Astrocyte (in vitro differentiated cells and primary cell): ENCODE measurements at regions not wholly inside any gene's neighbourhood (a gene's known extent, or its start where the extent isn't known, plus 50 kb on each side); places are given as distances from the start of the nearest gene placed in this dataset.

Experiments
- DNase-seq: peaks from one replicate; pipeline ENCODE4 v3.0.0-alpha.2; 2010; ENCODE audit warnings: low read depth
- FAIRE-seq: peaks from 2 replicates; lab custom pipeline; 2011; peaks lifted over from hg19 to GRCh38; lab: Jason Lieb, UNC
- H2AFZ ChIP-seq: 2 replicates; pipeline ENCODE4 v1.6.0; 2012; ENCODE audit warnings: low read depth, low read length, inconsistent platforms
- H3K27ac ChIP-seq: 2 replicates; pipeline ENCODE4 v1.5.1; 2011; ENCODE audit warnings: low read depth, low read length, inconsistent platforms
- H3K27me3 ChIP-seq: 2 replicates; pipeline ENCODE4 v1.6.0; 2011; ENCODE audit warnings: low read length, inconsistent platforms; ENCODE audit not compliant: insufficient read depth
- H3K36me3 ChIP-seq: 2 replicates; pipeline ENCODE4 v1.5.1; 2011; ENCODE audit warnings: low read length, inconsistent platforms; ENCODE audit not compliant: insufficient read depth
- H3K4me1 ChIP-seq: 2 replicates; pipeline ENCODE4 v1.5.1; 2011; ENCODE audit warnings: low read length, inconsistent platforms; ENCODE audit not compliant: insufficient read depth
- H3K4me2 ChIP-seq: 2 replicates; pipeline ENCODE4 v1.6.0; 2012; ENCODE audit warnings: low read length, inconsistent platforms
- H3K4me3 ChIP-seq: 2 replicates; pipeline ENCODE4 v1.5.1; 2011; ENCODE audit warnings: low read depth, mild to moderate bottlenecking, low read length, inconsistent platforms; ENCODE audit not compliant: insufficient read depth
- H3K79me2 ChIP-seq: 2 replicates; pipeline ENCODE4 v1.6.0; 2012; ENCODE audit warnings: mild to moderate bottlenecking, low read length, inconsistent platforms; ENCODE audit not compliant: insufficient read depth
- H3K9ac ChIP-seq: 2 replicates; pipeline ENCODE4 v1.6.0; 2012; ENCODE audit warnings: mild to moderate bottlenecking, low read length, inconsistent platforms
- H3K9me3 ChIP-seq: 2 replicates; pipeline ENCODE4 v1.5.1; 2012; ENCODE audit warnings: low read depth, mild to moderate bottlenecking, low read length, inconsistent platforms; ENCODE audit not compliant: insufficient read depth
- H4K20me1 ChIP-seq: 2 replicates; pipeline ENCODE4 v1.6.0; 2012; ENCODE audit warnings: low read length, inconsistent platforms; ENCODE audit not compliant: insufficient read depth
- H3K27ac Mint-ChIP-seq: one replicate; pipeline ENCODE4 v1.8.0; 2021; ENCODE audit warnings: mild to moderate bottlenecking, mixed read lengths; ENCODE audit not compliant: unreplicated experiment
- H3K27me3 Mint-ChIP-seq: one replicate; pipeline ENCODE4 v1.8.0; 2021; ENCODE audit warnings: low read depth, mixed read lengths; ENCODE audit not compliant: unreplicated experiment
- H3K36me3 Mint-ChIP-seq: one replicate; pipeline ENCODE4 v1.8.0; 2021; ENCODE audit warnings: low read depth, mixed read lengths; ENCODE audit not compliant: unreplicated experiment
- H3K4me1 Mint-ChIP-seq: one replicate; pipeline ENCODE4 v1.8.0; 2021; ENCODE audit warnings: low read depth, mixed read lengths; ENCODE audit not compliant: unreplicated experiment
- H3K4me3 Mint-ChIP-seq: one replicate; pipeline ENCODE4 v1.8.0; 2021; ENCODE audit warnings: mild to moderate bottlenecking, moderate library complexity, mixed read lengths; ENCODE audit not compliant: unreplicated experiment
- H3K9me3 Mint-ChIP-seq: one replicate; pipeline ENCODE4 v1.8.0; 2021; ENCODE audit warnings: mild to moderate bottlenecking, mixed read lengths; ENCODE audit not compliant: unreplicated experiment
- CTCF ChIP-seq: IDR thresholded peaks from 2 replicates; pipeline ENCODE4 v1.5.1; 2011; ENCODE audit warnings: low read depth, mild to moderate bottlenecking, inconsistent platforms, low read length, moderate library complexity; ENCODE audit not compliant: insufficient read depth
- EZH2 ChIP-seq: IDR thresholded peaks from 2 replicates; pipeline ENCODE4 v1.6.1; 2012; ENCODE audit warnings: mild to moderate bottlenecking, low read length, inconsistent platforms; ENCODE audit not compliant: insufficient read depth

- no peaks in the 10 kb centered on the region for H3K36me3 Mint-ChIP-seq
- no peaks in the 10 kb centered on the region for H3K9me3 ChIP-seq
- FAIRE-seq (peak; percentile 92), DNase-seq (no peak)
- H3K4me1 Mint-ChIP-seq: no peaks in the 10 kb centered on the region
- no peaks in the 10 kb centered on the region for H4K20me1 ChIP-seq
- no peak overlapping the region for H3K27ac Mint-ChIP-seq
- no peak overlapping the region for H3K27ac ChIP-seq
- no peak overlapping the region for H3K4me3 Mint-ChIP-seq
- no peaks in the 10 kb centered on the region for H3K27me3 ChIP-seq
- no peak overlapping the region for H2AFZ ChIP-seq
- H3K9me3 Mint-ChIP-seq: no peaks in the 10 kb centered on the region
- no peak overlapping the region for H3K4me2 ChIP-seq
- no peak overlapping the region for H3K9ac ChIP-seq
- no peaks in the 10 kb centered on the region for H3K27me3 Mint-ChIP-seq
- H3K4me3 ChIP-seq: no peak overlapping the region
- no peaks in the 10 kb centered on the region for H3K79me2 ChIP-seq
- H3K36me3 ChIP-seq: no peaks in the 10 kb centered on the region
- TF ChIP-seq EZH2 (no peak), CTCF (no peak)
- no peaks in the 10 kb centered on the region for H3K4me1 ChIP-seq
These were observed 397.9 kb downstream of the FAM47B start for GRCh38 chrX:35340465-35340864.

DNA sequence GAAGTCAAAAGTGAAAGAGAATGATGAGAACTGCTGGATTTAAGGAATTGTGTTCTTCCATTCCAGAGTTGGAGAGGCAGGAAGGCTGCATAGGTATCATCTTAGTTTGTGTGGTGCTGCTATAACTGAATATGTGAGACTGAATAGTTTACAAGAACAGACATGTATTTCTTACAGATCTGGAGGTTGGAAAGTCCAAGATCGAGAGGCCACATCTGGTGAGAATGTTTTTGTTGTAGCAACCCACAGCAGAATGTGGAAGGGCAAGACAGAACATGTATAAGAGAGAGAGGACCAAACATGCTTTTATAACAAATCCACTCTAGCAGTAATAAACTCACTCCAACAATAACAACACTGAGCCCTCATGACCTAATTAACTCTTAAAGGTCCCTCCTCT lies 408.6 kb downstream of the FAM47B start:
- Histone ChIP-seq H3K79me2 (no peaks in the 10 kb centered on the region), H3K9me3 (no peaks in the 10 kb centered on the region), H4K20me1 (no peaks in the 10 kb centered on the region), H3K4me1 (no peaks in the 10 kb centered on the region), H3K4me3 (no peak overlapping the region), H3K4me2 (no peak overlapping the region), H3K27me3 (no peaks in the 10 kb centered on the region), H3K36me3 (no peaks in the 10 kb centered on the region), H3K9ac (no peak overlapping the region), H3K27ac (no peak overlapping the region), H2AFZ (no peak overlapping the region)
- TF ChIP-seq CTCF (no peak), EZH2 (no peak)
- H3K4me3 Mint-ChIP-seq: no peak overlapping the region
- no peaks in the 10 kb centered on the region for H3K9me3 Mint-ChIP-seq
- no peak overlapping the region for H3K27ac Mint-ChIP-seq
- H3K36me3 Mint-ChIP-seq: no peaks in the 10 kb centered on the region
- no peaks in the 10 kb centered on the region for H3K4me1 Mint-ChIP-seq
- DNase-seq (no peak), FAIRE-seq (no peak)
- H3K27me3 Mint-ChIP-seq: no peaks in the 10 kb centered on the region

- Mint-ChIP-seq H3K4me3 (no peak overlapping the region), H3K36me3 (no peaks in the 10 kb centered on the region), H3K27me3 (no peaks in the 10 kb centered on the region), H3K27ac (no peak overlapping the region), H3K9me3 (peaks cover under 1% of the 10 kb centered on the region), H3K4me1 (no peaks in the 10 kb centered on the region)
- H3K4me2 ChIP-seq: no peak overlapping the region
- no peak overlapping the region for H3K4me3 ChIP-seq
- TF ChIP-seq EZH2 (no peak), CTCF (no peak)
- H4K20me1 ChIP-seq: no peaks in the 10 kb centered on the region
- H2AFZ ChIP-seq: no peak overlapping the region
- H3K4me1 ChIP-seq: no peaks in the 10 kb centered on the region
- no peaks in the 10 kb centered on the region for H3K27me3 ChIP-seq
- no peak overlapping the region for H3K27ac ChIP-seq
- no peaks in the 10 kb centered on the region for H3K9me3 ChIP-seq
- H3K79me2 ChIP-seq: no peaks in the 10 kb centered on the region
- no peaks in the 10 kb centered on the region for H3K36me3 ChIP-seq
- no peak for DNase-seq
- no peak overlapping the region for H3K9ac ChIP-seq
- FAIRE-seq: no peak
These were observed 409.3 kb downstream of the FAM47B start for GRCh38 chrX:35351795-35352483.
